Superior temporal gyrus (tissue), 1 donor: ENCODE measurements at regions not wholly inside any gene's neighbourhood (a gene's known extent, or its start where the extent isn't known, plus 50 kb on each side); places are given as distances from the start of the nearest gene placed in this dataset.

ENCODE experiments used
- DNase-seq: peaks from one replicate; pipeline ENCODE4 v3.0.0-alpha.2; 2016; ENCODE audit errors: extremely low spot score

GRCh38 chr9:82547995-82548394, 514.9 kb downstream of the RASEF start:
- no peak for DNase-seq

- no peak for DNase-seq
These were observed 513.6 kb downstream of the RASEF start for GRCh38 chr9:82549174-82549821.

- DNase-seq, result no peak
These were observed 510.2 kb downstream of the RASEF start for GRCh38 chr9:82552784-82553183.

- DNase-seq, result no peak
These were observed 509.1 kb downstream of the RASEF start for GRCh38 chr9:82553654-82554366.

GRCh38 chr9:82554381-82554780, 508.6 kb downstream of the RASEF start:
- DNase-seq, result no peak

DNA sequence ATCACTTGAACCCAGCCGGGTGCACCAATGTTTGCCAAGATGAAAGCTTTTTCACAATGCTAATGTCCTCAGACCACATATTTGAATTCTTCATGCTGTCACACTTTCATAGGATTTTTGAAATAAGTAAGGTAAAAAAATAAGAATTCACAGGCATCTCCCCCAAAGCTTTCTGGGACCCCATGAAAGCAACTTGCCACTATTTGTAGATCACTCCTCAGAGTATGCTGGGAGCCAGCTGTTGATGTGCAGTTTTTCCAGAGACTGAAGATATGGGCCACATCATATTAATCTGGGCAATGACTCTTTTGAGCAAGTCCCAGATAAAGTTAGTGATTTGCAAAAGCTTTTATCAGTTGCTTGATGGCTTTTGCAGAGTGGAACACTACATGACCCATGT, 507.9 kb downstream of the RASEF start:
- DNase-seq, result no peak

- no peak for DNase-seq
These were observed 507.4 kb downstream of the RASEF start for GRCh38 chr9:82555431-82556051.

DNA sequence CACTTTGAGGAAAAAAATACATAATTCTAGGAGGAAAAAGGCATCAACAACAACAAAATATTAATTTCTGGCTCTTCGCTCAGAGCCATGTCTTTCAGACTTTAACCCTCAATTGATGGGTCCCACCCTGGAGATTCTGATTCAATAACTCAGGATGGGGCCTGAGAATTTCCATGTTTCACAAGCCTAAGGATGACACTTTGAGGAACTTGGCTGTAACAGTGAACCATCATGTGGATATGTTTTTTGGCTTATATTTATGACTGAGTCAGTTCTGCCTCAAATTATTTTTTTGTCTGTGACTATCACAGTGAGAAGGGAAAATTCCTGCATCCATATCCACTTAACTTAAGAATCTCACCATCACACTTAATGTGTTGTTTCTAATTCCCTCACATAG, 504.6 kb downstream of the RASEF start:
- no peak for DNase-seq

DNA sequence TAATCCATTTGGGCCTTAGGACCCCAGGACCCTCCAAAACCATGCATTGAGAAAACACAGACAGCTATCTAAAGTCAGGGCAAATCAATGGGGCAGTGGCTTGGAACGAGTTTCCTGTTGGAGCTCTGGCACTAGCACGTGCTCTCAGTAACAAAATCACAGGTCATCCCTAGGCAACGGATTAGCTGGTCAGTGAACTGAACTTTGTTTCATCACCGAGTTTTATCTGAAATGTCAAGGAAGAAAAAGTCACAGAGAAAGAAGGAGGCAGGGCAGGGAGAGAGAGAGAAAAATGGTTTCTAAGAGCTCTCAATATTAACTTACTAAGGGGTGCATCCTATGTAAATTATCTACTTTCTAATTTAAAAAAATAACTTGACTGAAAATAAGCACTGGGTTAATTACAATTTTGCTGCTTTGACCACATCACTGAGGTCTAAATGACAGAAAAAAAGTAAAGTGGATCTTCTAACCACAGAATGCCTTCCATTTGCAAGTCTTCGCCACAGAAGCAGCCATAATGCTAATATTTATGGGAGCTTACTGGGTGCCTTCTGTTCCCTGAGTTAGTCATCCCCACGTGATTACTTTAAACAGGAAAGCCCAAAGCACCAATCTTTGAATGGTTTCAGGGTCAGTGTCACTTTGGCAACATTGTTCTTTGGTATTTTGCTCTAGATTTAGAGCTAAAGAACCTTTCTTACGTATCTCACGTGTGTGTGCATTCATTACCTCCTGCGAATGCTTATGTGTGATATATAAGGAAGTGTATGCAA, 503.9 kb downstream of the RASEF start:
- DNase-seq, result no peak

GRCh38 chr9:82560036-82560435, 502.9 kb downstream of the RASEF start:
- no peak for DNase-seq

- no peak for DNase-seq
These were observed 502.5 kb downstream of the RASEF start for GRCh38 chr9:82560457-82560904.

DNA sequence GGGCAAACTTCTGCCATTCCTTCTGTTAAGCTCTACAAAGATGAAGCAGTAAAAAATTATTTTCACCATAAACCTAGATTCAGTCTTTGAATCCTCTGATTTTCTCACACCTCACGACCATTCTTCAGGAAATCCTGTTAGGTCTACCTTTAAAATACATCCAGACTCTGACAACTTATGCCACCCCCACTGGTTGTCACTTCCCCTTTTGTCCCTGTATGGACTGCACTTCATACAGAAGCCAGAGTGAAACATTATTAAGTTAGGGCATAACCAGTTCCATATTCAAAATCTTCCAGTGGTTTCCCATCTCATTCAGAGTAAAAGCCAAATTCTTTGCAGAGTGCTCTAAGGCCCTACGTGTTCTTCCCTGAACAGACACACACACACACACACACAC, 499.8 kb downstream of the RASEF start:
- DNase-seq, result no peak

GRCh38 chr9:82563841-82564240, 499.1 kb downstream of the RASEF start:
- no peak for DNase-seq

- no peak for DNase-seq
These were observed 497.6 kb downstream of the RASEF start for GRCh38 chr9:82565188-82565969.

DNA sequence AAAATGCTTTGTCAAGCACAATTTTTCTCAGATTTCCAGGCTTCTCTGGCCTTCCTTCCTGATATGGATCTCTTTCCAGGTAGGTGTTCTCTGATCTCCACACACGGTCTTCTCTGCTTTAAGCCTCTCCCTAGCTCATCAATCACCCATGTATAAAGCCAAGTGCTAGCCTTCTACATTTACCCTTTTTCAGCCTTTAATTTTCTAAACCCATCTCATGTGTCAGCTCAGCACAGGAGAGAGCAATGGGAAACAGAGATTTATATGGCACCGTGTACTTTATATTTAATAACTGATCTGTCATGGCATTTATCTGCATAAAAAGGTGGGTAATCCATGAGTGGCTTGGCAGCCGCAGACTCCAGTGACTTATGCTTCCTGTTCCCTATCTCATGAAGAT, 495.0 kb downstream of the RASEF start:
- no peak for DNase-seq

DNA sequence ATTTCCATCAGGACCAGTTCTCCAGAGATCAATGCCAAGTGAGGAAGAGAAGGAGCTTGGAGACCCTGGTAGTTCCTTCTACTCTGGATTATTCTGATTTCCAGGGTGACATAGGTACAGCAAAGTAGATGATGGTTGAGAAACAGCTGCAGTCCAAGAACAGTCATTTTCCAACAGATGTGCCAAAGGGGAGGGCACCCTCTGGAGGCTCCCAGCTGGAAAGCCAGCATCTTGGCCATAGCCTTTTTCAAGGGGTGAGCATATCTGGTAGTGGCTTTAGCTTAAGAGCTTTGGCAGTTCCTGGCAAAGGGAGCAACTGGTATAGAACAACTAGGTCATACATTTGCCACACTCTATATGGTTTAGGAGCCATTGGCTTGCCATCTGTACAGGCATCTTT, 492.7 kb downstream of the RASEF start:
- DNase-seq, result no peak

DNA sequence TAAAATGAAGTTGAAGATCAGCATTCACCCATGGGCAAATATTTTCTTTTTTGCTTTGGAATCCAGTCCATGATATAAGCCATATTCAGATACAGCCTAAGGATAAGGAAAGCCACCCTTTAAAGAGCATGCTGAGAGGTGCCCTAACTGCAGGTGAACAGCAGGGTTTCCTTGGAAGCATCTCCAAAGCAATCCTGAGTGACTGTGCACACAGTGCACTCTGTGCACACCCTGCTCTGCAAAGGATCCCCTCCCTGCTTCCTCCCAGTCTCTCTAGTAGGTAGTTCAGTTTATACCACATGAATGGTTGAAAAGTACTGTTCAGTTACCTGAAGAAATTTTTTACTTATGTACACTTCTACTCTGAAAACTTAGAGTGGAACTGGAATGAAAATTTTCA, 491.4 kb downstream of the RASEF start:
- no peak for DNase-seq

DNA sequence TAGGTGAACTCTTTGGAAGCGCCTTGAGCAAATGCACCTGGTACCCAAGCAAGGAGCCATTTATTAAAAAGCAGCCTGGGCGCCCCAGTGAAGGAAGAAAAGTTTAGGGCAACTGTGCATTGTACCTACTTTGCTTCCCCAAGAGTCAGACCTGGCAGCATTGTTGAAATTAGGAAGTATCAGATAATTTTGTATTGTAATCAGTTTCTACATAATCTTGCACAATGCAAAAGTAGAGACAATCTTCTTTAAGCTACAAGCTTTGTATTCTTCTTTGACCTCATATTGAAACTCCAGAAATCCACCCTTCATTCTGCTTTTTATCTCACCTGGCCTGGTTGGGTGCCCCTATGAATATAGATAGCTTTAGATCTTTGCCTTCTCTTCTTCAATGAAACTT, 490.8 kb downstream of the RASEF start:
- DNase-seq, result no peak

GRCh38 chr9:82574911-82575310, 488.0 kb downstream of the RASEF start:
- DNase-seq, result no peak

GRCh38 chr9:82580921-82581320, 482.0 kb downstream of the RASEF start:
- no peak for DNase-seq

DNA sequence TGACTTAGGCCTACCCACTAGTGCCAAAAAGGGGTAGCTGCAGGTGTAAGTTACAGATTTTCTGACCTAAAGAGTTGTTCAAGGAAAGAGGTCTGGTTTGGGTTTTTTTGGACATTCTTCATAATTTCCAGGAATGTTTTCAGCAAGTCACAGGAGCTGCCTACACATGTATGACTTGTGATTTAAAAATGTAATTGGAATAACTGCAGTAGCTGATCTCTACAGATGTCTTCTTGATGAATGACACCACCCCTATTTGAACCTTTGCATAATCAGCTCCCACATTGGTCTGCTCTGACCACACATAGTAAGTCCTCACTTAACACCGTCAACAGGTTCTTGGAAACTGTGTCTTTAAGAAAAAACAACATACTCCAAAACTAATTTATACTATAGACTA, 481.4 kb downstream of the RASEF start:
- no peak for DNase-seq

GRCh38 chr9:82581935-82582334, 481.0 kb downstream of the RASEF start:
- DNase-seq, result no peak
